T-helper 1 cell treated with Interleukin-12 subunit alpha and Interleukin-12 subunit beta and Interleukin-4 antibody, amounts not matched to agents 30 μg/mL and 1 μg/mL, for 36 hours (primary cell): ENCODE measurements at regions not wholly inside any gene's neighbourhood (a gene's known extent, or its start where the extent isn't known, plus 50 kb on each side); places are given as distances from the start of the nearest gene placed in this dataset.

Experiments used
- H3K27ac Mint-ChIP-seq: one replicate; pipeline ENCODE4 v1.8.0; 2021; ENCODE audit warnings: mild to moderate bottlenecking, mixed read lengths
- H3K27me3 Mint-ChIP-seq: one replicate; pipeline ENCODE4 v1.8.0; 2021; ENCODE audit warnings: low read depth, mixed read lengths
- H3K36me3 Mint-ChIP-seq: one replicate; pipeline ENCODE4 v1.8.0; 2021; ENCODE audit warnings: low read depth, mixed read lengths
- H3K4me1 Mint-ChIP-seq: one replicate; pipeline ENCODE4 v1.8.0; 2021; ENCODE audit warnings: low read depth, mixed read lengths
- H3K4me3 Mint-ChIP-seq: one replicate; pipeline ENCODE4 v1.8.0; 2021; ENCODE audit warnings: mild to moderate bottlenecking, moderate library complexity, mixed read lengths
- H3K9me3 Mint-ChIP-seq: one replicate; pipeline ENCODE4 v1.8.0; 2021; ENCODE audit warnings: mixed read lengths

GRCh38 chr2:5538313-5538712, 153.9 kb upstream of the SOX11 start:
- Mint-ChIP-seq H3K4me3 (no peak overlapping the region), H3K27ac (no peak overlapping the region), H3K4me1 (no peaks in the 10 kb centered on the region), H3K36me3 (no peaks in the 10 kb centered on the region), H3K9me3 (peaks cover 5% of the 10 kb centered on the region), H3K27me3 (no peaks in the 10 kb centered on the region)

GRCh38 chr2:5538772-5539171, 153.4 kb upstream of the SOX11 start:
- Mint-ChIP-seq H3K4me3 (no peak overlapping the region), H3K36me3 (no peaks in the 10 kb centered on the region), H3K9me3 (peaks cover 5% of the 10 kb centered on the region), H3K27me3 (no peaks in the 10 kb centered on the region), H3K27ac (no peak overlapping the region), H3K4me1 (no peaks in the 10 kb centered on the region)

GRCh38 chr2:5539282-5540165, 152.7 kb upstream of the SOX11 start:
- no peaks in the 10 kb centered on the region for H3K4me1 Mint-ChIP-seq
- peaks cover 5% of the 10 kb centered on the region for H3K9me3 Mint-ChIP-seq
- no peak overlapping the region for H3K27ac Mint-ChIP-seq
- H3K4me3 Mint-ChIP-seq = no peak overlapping the region
- H3K27me3 Mint-ChIP-seq = no peaks in the 10 kb centered on the region
- no peaks in the 10 kb centered on the region for H3K36me3 Mint-ChIP-seq

GRCh38 chr2:5540856-5541255, 151.3 kb upstream of the SOX11 start:
- no peak overlapping the region for H3K4me3 Mint-ChIP-seq
- H3K4me1 Mint-ChIP-seq = no peaks in the 10 kb centered on the region
- H3K36me3 Mint-ChIP-seq = no peaks in the 10 kb centered on the region
- peaks cover 16% of the 10 kb centered on the region for H3K9me3 Mint-ChIP-seq
- no peak overlapping the region for H3K27ac Mint-ChIP-seq
- H3K27me3 Mint-ChIP-seq = no peaks in the 10 kb centered on the region

- H3K4me1 Mint-ChIP-seq = no peaks in the 10 kb centered on the region
- no peak overlapping the region for H3K27ac Mint-ChIP-seq
- no peaks in the 10 kb centered on the region for H3K36me3 Mint-ChIP-seq
- H3K4me3 Mint-ChIP-seq = no peak overlapping the region
- no peaks in the 10 kb centered on the region for H3K27me3 Mint-ChIP-seq
- H3K9me3 Mint-ChIP-seq = peaks cover 11% of the 10 kb centered on the region
Observed at GRCh38 chr2:5544205-5544786, 147.9 kb upstream of the SOX11 start.

GRCh38 chr2:5546181-5546580, 146.0 kb upstream of the SOX11 start:
- peaks cover 11% of the 10 kb centered on the region for H3K9me3 Mint-ChIP-seq

GRCh38 chr2:5548991-5549715, 143.0 kb upstream of the SOX11 start:
- Mint-ChIP-seq H3K36me3 (no peaks in the 10 kb centered on the region), H3K27ac (no peak overlapping the region), H3K27me3 (no peaks in the 10 kb centered on the region), H3K4me3 (no peak overlapping the region), H3K4me1 (no peaks in the 10 kb centered on the region), H3K9me3 (peaks cover 18% of the 10 kb centered on the region)

More at GRCh38 chr2:5546181-5546580, 146.0 kb upstream of the SOX11 start:
- Mint-ChIP-seq H3K36me3 (no peaks in the 10 kb centered on the region), H3K27me3 (no peaks in the 10 kb centered on the region), H3K27ac (no peak overlapping the region), H3K4me3 (no peak overlapping the region), H3K4me1 (no peaks in the 10 kb centered on the region)

- Mint-ChIP-seq H3K36me3 (no peaks in the 10 kb centered on the region), H3K27ac (no peak overlapping the region), H3K9me3 (peaks cover 16% of the 10 kb centered on the region), H3K27me3 (no peaks in the 10 kb centered on the region), H3K4me1 (no peaks in the 10 kb centered on the region), H3K4me3 (no peak overlapping the region)
Observed at GRCh38 chr2:5549771-5550170, 142.4 kb upstream of the SOX11 start.

GRCh38 chr2:5555636-5556035, 136.5 kb upstream of the SOX11 start:
- H3K9me3 Mint-ChIP-seq = peaks cover 15% of the 10 kb centered on the region
- H3K4me3 Mint-ChIP-seq = no peak overlapping the region
- no peak overlapping the region for H3K27ac Mint-ChIP-seq
- no peaks in the 10 kb centered on the region for H3K36me3 Mint-ChIP-seq
- H3K27me3 Mint-ChIP-seq = no peaks in the 10 kb centered on the region
- H3K4me1 Mint-ChIP-seq = no peaks in the 10 kb centered on the region

- no peaks in the 10 kb centered on the region for H3K27me3 Mint-ChIP-seq
- peaks cover 10% of the 10 kb centered on the region for H3K9me3 Mint-ChIP-seq
- H3K4me3 Mint-ChIP-seq = no peak overlapping the region
- no peaks in the 10 kb centered on the region for H3K4me1 Mint-ChIP-seq
- H3K36me3 Mint-ChIP-seq = no peaks in the 10 kb centered on the region
- H3K27ac Mint-ChIP-seq = no peak overlapping the region
Observed at GRCh38 chr2:5561006-5561405, 131.2 kb upstream of the SOX11 start.

- Mint-ChIP-seq H3K27ac (no peak overlapping the region), H3K4me3 (no peak overlapping the region), H3K27me3 (no peaks in the 10 kb centered on the region), H3K9me3 (peaks cover 9% of the 10 kb centered on the region), H3K36me3 (no peaks in the 10 kb centered on the region), H3K4me1 (no peaks in the 10 kb centered on the region)
Observed at GRCh38 chr2:5562426-5562825, 129.8 kb upstream of the SOX11 start.

- Mint-ChIP-seq H3K4me3 (no peak overlapping the region), H3K36me3 (no peaks in the 10 kb centered on the region), H3K4me1 (no peaks in the 10 kb centered on the region), H3K27ac (no peak overlapping the region), H3K9me3 (peaks cover 6% of the 10 kb centered on the region), H3K27me3 (no peaks in the 10 kb centered on the region)
Observed at GRCh38 chr2:5562865-5563264, 129.3 kb upstream of the SOX11 start.

GRCh38 chr2:5563411-5563810, 128.8 kb upstream of the SOX11 start:
- Mint-ChIP-seq H3K4me3 (no peak overlapping the region), H3K36me3 (no peaks in the 10 kb centered on the region), H3K27me3 (no peaks in the 10 kb centered on the region), H3K9me3 (peaks cover 5% of the 10 kb centered on the region), H3K4me1 (no peaks in the 10 kb centered on the region), H3K27ac (no peak overlapping the region)

- Mint-ChIP-seq H3K4me1 (no peaks in the 10 kb centered on the region), H3K9me3 (peaks cover 10% of the 10 kb centered on the region), H3K27me3 (no peaks in the 10 kb centered on the region), H3K36me3 (no peaks in the 10 kb centered on the region), H3K27ac (no peak overlapping the region), H3K4me3 (no peak overlapping the region)
Observed at GRCh38 chr2:5569256-5569655, 122.9 kb upstream of the SOX11 start.

GRCh38 chr2:5576015-5576414, 116.2 kb upstream of the SOX11 start:
- Mint-ChIP-seq H3K27me3 (no peaks in the 10 kb centered on the region), H3K4me3 (no peak overlapping the region), H3K4me1 (no peaks in the 10 kb centered on the region), H3K27ac (no peak overlapping the region), H3K36me3 (no peaks in the 10 kb centered on the region), H3K9me3 (peaks cover 5% of the 10 kb centered on the region)
